Ectodermal cell (in vitro differentiated cells): ENCODE measurements at regions not wholly inside any gene's neighbourhood (a gene's known extent, or its start where the extent isn't known, plus 50 kb on each side); places are given as distances from the start of the nearest gene placed in this dataset.
"Not testable (repeated sequence)": the region's sequence is repeated elsewhere in the genome, so short reads cannot be mapped to it uniquely, and the experiment has no call there.

ENCODE experiments used
- H3K27ac ChIP-seq: 2 replicates; pipeline ENCODE4 v1.7.0; 2013; ENCODE audit warnings: mild to moderate bottlenecking, low read depth, low read length; ENCODE audit not compliant: insufficient read depth, poor library complexity, severe bottlenecking
- H3K27me3 ChIP-seq: 2 replicates; pipeline ENCODE4 v1.7.0; 2013; ENCODE audit warnings: mild to moderate bottlenecking, low read length; ENCODE audit not compliant: insufficient read depth, control insufficient read depth, poor library complexity, severe bottlenecking
- H3K36me3 ChIP-seq: one replicate; pipeline ENCODE4 v1.7.0; 2013; ENCODE audit warnings: low read length; ENCODE audit not compliant: control insufficient read depth, insufficient read depth
- H3K4me1 ChIP-seq: one replicate; pipeline ENCODE4 v1.7.0; 2013; ENCODE audit warnings: low read length; ENCODE audit not compliant: control insufficient read depth, insufficient read depth
- H3K4me3 ChIP-seq: 2 replicates; pipeline ENCODE4 v1.7.0; 2013; ENCODE audit warnings: low read depth, low read length, control low read depth; ENCODE audit not compliant: insufficient read depth
- H3K9me3 ChIP-seq: 2 replicates; pipeline ENCODE4 v1.7.0; 2013; ENCODE audit warnings: mild to moderate bottlenecking, low read length, moderate library complexity; ENCODE audit not compliant: control insufficient read depth
- WGBS, 2 experiments: methylation state at CpG; one replicate each; pipeline ENCODE4 v1.1.7; 2013; ENCODE audit warnings: missing lambda C conversion rate in 2 of 2; 5-methylcytosine and 5-hydroxymethylcytosine counted together

DNA sequence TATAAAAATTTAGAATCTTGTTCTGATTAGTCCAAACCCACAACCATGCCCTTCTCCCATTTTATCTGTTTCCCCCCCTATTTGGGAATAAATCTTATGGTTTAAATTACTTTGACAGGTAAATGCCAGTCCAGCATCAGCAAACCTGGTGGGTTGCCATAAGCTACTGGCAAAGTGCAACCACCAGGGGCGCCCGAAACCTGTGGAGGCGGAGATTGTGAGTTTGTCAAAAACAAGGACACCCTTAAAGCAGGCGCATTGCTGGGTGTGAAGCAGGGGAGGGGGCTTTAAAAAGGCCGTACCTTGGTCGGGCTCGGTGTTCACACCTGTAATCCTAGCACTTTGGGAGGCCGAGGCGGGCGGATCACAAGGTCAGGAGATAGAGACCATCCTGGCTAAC lies 344.1 kb upstream of the ANKRD20A1 start:
- H3K4me3 ChIP-seq, H3K9me3 ChIP-seq, H3K27me3 ChIP-seq, H3K36me3 ChIP-seq, H3K4me1 ChIP-seq, H3K27ac ChIP-seq: not testable (repeated sequence)
- no CpG with 5 or more reads among the region's 10 CpGs for WGBS, 2 experiments

- not testable (repeated sequence) for H3K27ac ChIP-seq, H3K36me3 ChIP-seq, H3K27me3 ChIP-seq, H3K4me3 ChIP-seq, H3K9me3 ChIP-seq, H3K4me1 ChIP-seq
- WGBS, 2 experiments, result no CpG with 5 or more reads among the region's 2 CpGs
Measured at GRCh38 chr9:67503728-67504369, 354.9 kb upstream of the ANKRD20A1 start.

GRCh38 chr9:67492028-67492427 lies 366.7 kb upstream of the ANKRD20A1 start:
- not testable (repeated sequence) for H3K27ac ChIP-seq, H3K4me3 ChIP-seq, H3K9me3 ChIP-seq, H3K27me3 ChIP-seq, H3K36me3 ChIP-seq, H3K4me1 ChIP-seq

DNA sequence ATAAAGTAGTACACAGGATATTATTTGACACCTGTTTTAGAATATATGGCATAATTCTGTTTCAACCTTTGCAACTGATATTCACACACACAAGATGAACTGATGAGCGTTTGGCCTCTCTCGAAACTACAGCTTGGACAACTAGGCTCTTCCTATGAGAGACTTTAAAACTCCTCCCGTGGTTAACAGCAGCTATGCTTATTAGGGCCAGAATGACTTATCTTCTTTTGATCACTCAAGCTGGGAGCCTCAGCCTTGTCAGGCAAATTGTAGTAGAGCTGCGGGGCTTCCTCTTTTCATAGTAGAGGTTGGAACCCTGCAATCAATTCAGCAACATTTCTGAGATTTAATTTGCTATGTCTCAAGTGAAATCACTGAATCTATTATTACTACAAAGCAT lies 381.3 kb upstream of the ANKRD20A1 start:
- WGBS, 2 experiments, result no CpG with 5 or more reads among the region's 4 CpGs
- H3K27me3 ChIP-seq, result not testable (repeated sequence)

GRCh38 chr9:67470739-67471138 lies 388.0 kb upstream of the ANKRD20A1 start:
- not testable (repeated sequence) for H3K4me3 ChIP-seq, H3K9me3 ChIP-seq, H3K27me3 ChIP-seq, H3K27ac ChIP-seq, H3K4me1 ChIP-seq, H3K36me3 ChIP-seq
- no CpG with 5 or more reads among the region's 5 CpGs for WGBS, 2 experiments

More for the DNA sequence above, 381.3 kb upstream of the ANKRD20A1 start:
- H3K4me3 ChIP-seq, H3K36me3 ChIP-seq, H3K9me3 ChIP-seq, H3K27ac ChIP-seq, H3K4me1 ChIP-seq: not testable (repeated sequence)

DNA sequence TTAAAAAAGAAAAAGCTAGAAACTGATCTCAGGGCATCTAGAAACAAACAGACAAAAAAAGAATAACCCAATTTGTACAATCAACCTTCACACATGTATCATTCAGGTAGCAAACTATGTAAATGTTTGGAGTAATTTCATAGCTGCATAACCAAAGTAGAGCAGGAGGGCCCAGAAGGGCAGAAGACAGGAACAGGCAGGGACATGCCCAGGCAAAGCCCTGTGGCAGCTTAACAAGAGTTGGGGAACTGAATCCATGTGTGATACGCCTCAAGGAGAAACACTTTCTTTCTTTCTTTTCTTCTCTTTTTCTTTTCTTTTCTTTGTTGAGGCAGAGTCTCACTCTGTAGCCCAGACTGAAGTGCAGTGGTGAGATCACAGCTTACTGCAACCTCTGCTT lies 390.4 kb upstream of the ANKRD20A1 start:
- not testable (repeated sequence) for H3K4me3 ChIP-seq, H3K9me3 ChIP-seq, H3K27me3 ChIP-seq, H3K27ac ChIP-seq, H3K4me1 ChIP-seq, H3K36me3 ChIP-seq
- WGBS, 2 experiments, result no CpG with 5 or more reads among the region's 1 CpG

GRCh38 chr9:67461796-67462757 lies 396.7 kb upstream of the ANKRD20A1 start:
- not testable (repeated sequence) for H3K9me3 ChIP-seq, H3K27me3 ChIP-seq, H3K27ac ChIP-seq, H3K4me3 ChIP-seq, H3K4me1 ChIP-seq, H3K36me3 ChIP-seq
- WGBS, 2 experiments, result no CpG with 5 or more reads among the region's 25 CpGs

GRCh38 chr9:67452941-67453340 lies 405.8 kb upstream of the ANKRD20A1 start:
- not testable (repeated sequence) for H3K27ac ChIP-seq, H3K4me1 ChIP-seq, H3K36me3 ChIP-seq, H3K4me3 ChIP-seq, H3K27me3 ChIP-seq, H3K9me3 ChIP-seq
- WGBS, 2 experiments, result no CpG with 5 or more reads among the region's 3 CpGs

DNA sequence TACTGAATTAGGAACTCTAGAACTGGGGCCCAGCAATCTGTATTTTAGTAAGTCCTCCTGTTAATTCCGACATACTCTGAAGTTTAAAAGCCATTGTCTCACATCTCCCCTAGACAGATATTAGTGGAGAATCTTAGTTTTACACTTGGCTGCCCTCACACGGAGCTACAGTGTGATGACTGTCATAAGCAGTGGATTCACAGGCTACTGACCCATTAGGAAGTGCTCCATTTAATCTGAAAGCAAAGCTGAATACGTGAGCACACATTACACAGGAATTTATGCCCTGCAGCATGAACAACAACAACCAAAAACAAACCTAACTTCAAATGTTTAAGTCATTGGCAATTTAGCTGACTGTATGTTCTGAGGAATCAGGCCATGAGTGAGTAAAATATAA lies 416.4 kb upstream of the ANKRD20A1 start:
- not testable (repeated sequence) for H3K4me3 ChIP-seq, H3K9me3 ChIP-seq, H3K27me3 ChIP-seq, H3K4me1 ChIP-seq, H3K27ac ChIP-seq, H3K36me3 ChIP-seq
- no CpG with 5 or more reads among the region's 3 CpGs for WGBS, 2 experiments

DNA sequence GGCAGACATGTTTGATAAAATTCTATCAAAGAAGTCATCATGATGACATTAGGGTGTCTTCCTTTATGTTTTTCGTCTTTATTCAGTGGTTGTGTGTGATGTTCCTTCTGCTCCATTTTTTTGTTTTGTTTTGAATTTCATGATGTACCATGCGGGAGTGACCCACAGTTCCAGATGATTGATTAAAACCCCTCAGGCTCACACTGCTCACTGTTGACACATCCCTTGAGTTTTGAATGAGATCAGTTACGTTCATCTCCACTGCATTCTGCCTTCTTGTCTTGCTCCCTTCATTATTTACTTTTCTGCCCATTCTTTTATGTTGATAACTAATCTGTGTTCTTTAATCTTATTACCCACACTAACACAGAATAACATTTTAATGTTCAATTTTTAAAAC lies 421.7 kb upstream of the ANKRD20A1 start:
- not testable (repeated sequence) for H3K4me1 ChIP-seq, H3K36me3 ChIP-seq, H3K9me3 ChIP-seq, H3K27ac ChIP-seq, H3K27me3 ChIP-seq, H3K4me3 ChIP-seq
- WGBS, 2 experiments, result no CpG with 5 or more reads among the region's 3 CpGs
